B cell (primary cell): ENCODE measurements at regions not wholly inside any gene's neighbourhood (a gene's known extent, or its start where the extent isn't known, plus 50 kb on each side); places are given as distances from the start of the nearest gene placed in this dataset.

ENCODE experiments used
- ATAC-seq: fragments of 200-7000 bp; cut with Tn5 transposase; one replicate; pipeline ENCODE4 v1.10.0; 2021; ENCODE audit warnings: low read depth, mild to moderate bottlenecking, moderate number of reproducible peaks, moderate library complexity
- CTCF ChIA-PET: fragments of 350-600 bp; sonication (Branson Sonifier 250); formaldehyde crosslinking; loops from one replicate; lab custom pipeline; 2021; ENCODE audit warnings: antibody characterized with exemption, inconsistent platforms; lab: Charles Lee
- POLR2A ChIA-PET: fragments of 350-600 bp; sonication (Branson Sonifier 250); formaldehyde crosslinking; loops from one replicate; lab custom pipeline; 2021; ENCODE audit warnings: antibody characterized with exemption; lab: Charles Lee
- DNase-seq: peaks from one replicate; pipeline ENCODE4 v3.0.0; 2013
- H2AFZ ChIP-seq: 2 replicates; pipeline ENCODE4 v1.6.1; 2012; ENCODE audit warnings: mild to moderate bottlenecking, low read depth, low read length; ENCODE audit not compliant: insufficient read depth, poor library complexity, severe bottlenecking
- H3K27ac ChIP-seq, 2 donors: 1 replicate in 1 of 2; 2 replicates in 1 of 2; pipeline ENCODE4 v1.5.1; 2012 to 2013; ENCODE audit warnings: low read length in 2 of 2, mild to moderate bottlenecking in 2 of 2, moderate library complexity in 1 of 2
- H3K27me3 ChIP-seq, 4 experiments: fragments of 200-600 bp in 1 of 4; sonication (generic) in 1 of 4; replicated peaks in 1 of 4; 1 replicate in 2 of 4; 2 replicates in 2 of 4; pipeline versions ENCODE4 v1.6.1 to v1.7.0; 2013 to 2016; ENCODE audit warnings: low read length in 3 of 4, mild to moderate bottlenecking in 2 of 4, mixed read lengths in 1 of 4, moderate library complexity in 1 of 4; ENCODE audit not compliant: insufficient read depth in 4 of 4, control insufficient read depth in 3 of 4; ENCODE audit errors: control extremely low read depth in 1 of 4
- H3K36me3 ChIP-seq, 2 experiments: replicated peaks in 1 of 2; 1 replicate in 1 of 2; 2 replicates in 1 of 2; pipeline versions ENCODE4 v1.6.1 to v1.7.1; 2013; ENCODE audit warnings: low read length in 1 of 2; ENCODE audit not compliant: insufficient read depth in 2 of 2, control insufficient read depth in 1 of 2; ENCODE audit errors: control extremely low read depth in 1 of 2, extremely low read depth in 1 of 2
- H3K4me1 ChIP-seq, 2 donors: fragments of 200-600 bp in 1 of 2; sonication (generic) in 1 of 2; 1 replicate in 1 of 2; 2 replicates in 1 of 2; pipeline versions ENCODE4 v1.5.1 to v1.6.1; 2013 to 2017; ENCODE audit warnings: low read length in 2 of 2; ENCODE audit not compliant: control insufficient read depth in 2 of 2, insufficient read depth in 2 of 2
- H3K4me2 ChIP-seq: replicated peaks from 2 replicates; pipeline ENCODE3; 2012; ENCODE audit warnings: mild to moderate bottlenecking, low read depth, low read length; ENCODE audit not compliant: poor library complexity, severe bottlenecking
- H3K4me3 ChIP-seq, 5 experiments: fragments of 200-600 bp in 1 of 5; sonication (generic) in 1 of 5; 1 replicate in 3 of 5; 2 replicates in 2 of 5; pipeline versions ENCODE4 v1.5.1 to v1.7.0; 2011 to 2016; ENCODE audit warnings: low read length in 4 of 5, mild to moderate bottlenecking in 4 of 5, low read depth in 2 of 5, control low read depth in 1 of 5, moderate library complexity in 1 of 5; ENCODE audit not compliant: insufficient read depth in 1 of 5; ENCODE audit errors: control extremely low read depth in 1 of 5, extremely low read depth in 1 of 5
- H3K79me2 ChIP-seq: fragments of 200-600 bp; sonication (generic); one replicate; pipeline ENCODE4 v1.6.0; 2016; ENCODE audit warnings: low read length; ENCODE audit not compliant: control insufficient read depth, insufficient read depth
- H3K9ac ChIP-seq: fragments of 200-600 bp; sonication (generic); 2 replicates; pipeline ENCODE4 v1.6.1; 2017; ENCODE audit warnings: mild to moderate bottlenecking, low read length, moderate library complexity
- H3K9me3 ChIP-seq, 3 donors: one replicate each; pipeline versions ENCODE4 v1.6.1 to v1.7.1; 2013; ENCODE audit warnings: low read length in 2 of 3; ENCODE audit not compliant: control insufficient read depth in 2 of 3, insufficient read depth in 1 of 3; ENCODE audit errors: control extremely low read depth in 1 of 3
- H4K20me1 ChIP-seq: 2 replicates; pipeline ENCODE4 v1.6.0; 2012; ENCODE audit warnings: mild to moderate bottlenecking, low read length; ENCODE audit not compliant: insufficient read depth, control insufficient read depth, poor library complexity, severe bottlenecking
- H3K27ac Mint-ChIP-seq: one replicate; pipeline ENCODE4 v1.8.0; 2021; ENCODE audit warnings: mixed read lengths
- H3K27me3 Mint-ChIP-seq: one replicate; pipeline ENCODE4 v1.8.0; 2021; ENCODE audit warnings: mixed read lengths
- H3K4me1 Mint-ChIP-seq: one replicate; pipeline ENCODE4 v1.8.0; 2021; ENCODE audit warnings: mixed read lengths
- H3K4me3 Mint-ChIP-seq: one replicate; pipeline ENCODE4 v1.8.0; 2021; ENCODE audit warnings: mixed read lengths
- H3K9me3 Mint-ChIP-seq: one replicate; pipeline ENCODE4 v1.8.0; 2022; ENCODE audit warnings: mixed read lengths; ENCODE audit not compliant: insufficient read depth
- CTCF ChIP-seq: fragments of 200-600 bp; IDR thresholded peaks from one replicate; pipeline ENCODE4 v1.8.0; 2022; ENCODE audit warnings: antibody characterized with exemption, mild to moderate bottlenecking
- EZH2 ChIP-seq: IDR thresholded peaks from 2 replicates; pipeline ENCODE4 v1.6.1; 2012; ENCODE audit warnings: borderline replicate concordance, low read depth, mild to moderate bottlenecking, moderate library complexity, low read length; ENCODE audit not compliant: insufficient read depth, poor library complexity, severe bottlenecking
- WGBS: methylation state at CpG from one replicate; pipeline ENCODE4 v1.1.5; 2013; ENCODE audit warnings: missing lambda C conversion rate; ENCODE audit not compliant: insufficient coverage; 5-methylcytosine and 5-hydroxymethylcytosine counted together
- intact Hi-C: fragments of 100-400 bp; cut with micrococcal nuclease; formaldehyde crosslinking; loops from one replicate; pipeline ENCODE4 v1.10.0; 2022

- Histone ChIP-seq H3K4me2 (no peak overlapping the region), H3K79me2 (no peaks in the 10 kb centered on the region), H3K4me1 (no peaks in the 10 kb centered on the region), H3K27ac (no peak overlapping the region), H3K9me3 (no peaks in the 10 kb centered on the region), H3K4me3 (no peak overlapping the region), H3K36me3 (no peaks in the 10 kb centered on the region), H4K20me1 (no peaks in the 10 kb centered on the region), H2AFZ (no peak overlapping the region), H3K9ac (no peak overlapping the region), H3K27me3 (no peaks in the 10 kb centered on the region)
- intact Hi-C loops: no loop called here
- Mint-ChIP-seq H3K4me1 (no peaks in the 10 kb centered on the region), H3K27ac (no peak overlapping the region), H3K27me3 (no peaks in the 10 kb centered on the region), H3K9me3 (no peaks in the 10 kb centered on the region), H3K4me3 (no peak overlapping the region)
- ChIA-PET CTCF (no interaction called here), POLR2A (no interaction called here)
- WGBS: 92% methylated on average over 3 of the region's 4 CpGs
- DNase-seq (no peak), ATAC-seq (no peak)
- no peak for TF ChIP-seq CTCF
- no peak for TF ChIP-seq EZH2
These were observed 546.5 kb downstream of the EDEM1 start for GRCh38 chr3:5733995-5734394.

GRCh38 chr3:5735896-5736295 lies 548.4 kb downstream of the EDEM1 start:
- Mint-ChIP-seq H3K9me3 (no peaks in the 10 kb centered on the region), H3K4me1 (no peaks in the 10 kb centered on the region), H3K27ac (no peak overlapping the region), H3K27me3 (no peaks in the 10 kb centered on the region), H3K4me3 (no peak overlapping the region)
- no peak for ATAC-seq
- 93% methylated on average over 4 of the region's 6 CpGs for WGBS
- Histone ChIP-seq H3K27ac (no peak overlapping the region), H4K20me1 (no peaks in the 10 kb centered on the region), H2AFZ (no peak overlapping the region), H3K4me2 (no peak overlapping the region), H3K36me3 (no peaks in the 10 kb centered on the region), H3K9me3 (no peaks in the 10 kb centered on the region), H3K27me3 (no peaks in the 10 kb centered on the region), H3K4me1 (no peaks in the 10 kb centered on the region), H3K4me3 (no peak overlapping the region), H3K9ac (no peak overlapping the region), H3K79me2 (no peaks in the 10 kb centered on the region)
- TF ChIP-seq EZH2: no peak
- no peak for TF ChIP-seq CTCF
- POLR2A ChIA-PET: no interaction called here
- intact Hi-C loops: no loop called here
- CTCF ChIA-PET: no interaction called here
- DNase-seq: no peak
